HG03066 (cell line): ENCODE measurements at regions not wholly inside any gene's neighbourhood (a gene's known extent, or its start where the extent isn't known, plus 50 kb on each side); places are given as distances from the start of the nearest gene placed in this dataset.

Source experiments
- ATAC-seq: cut with Tn5 transposase; IDR thresholded peaks from one replicate; pipeline ENCODE4 v1.9.1; 2021; ENCODE audit warnings: low read depth; ENCODE audit not compliant: unreplicated experiment

DNA sequence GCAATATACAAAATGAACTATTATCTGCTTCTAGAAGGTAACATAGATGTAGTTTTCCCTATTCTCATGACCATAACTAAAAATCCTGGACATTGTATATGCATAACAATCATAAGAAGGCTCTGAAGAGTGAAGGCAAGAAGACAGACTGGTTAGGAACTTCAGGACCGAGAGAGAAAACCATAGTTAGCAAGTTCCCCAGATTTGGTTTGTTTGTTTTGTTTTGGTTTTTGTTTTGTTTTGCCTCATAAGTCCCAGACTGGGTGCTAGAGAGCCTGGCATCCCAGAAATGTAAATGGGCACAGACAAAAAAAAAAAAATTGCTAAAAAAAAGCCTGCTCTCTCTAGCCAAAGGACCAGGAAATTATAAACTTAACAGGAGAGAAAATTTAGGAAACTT, 192.2 kb upstream of the FBXO11 start:
- ATAC-seq: no peak

DNA sequence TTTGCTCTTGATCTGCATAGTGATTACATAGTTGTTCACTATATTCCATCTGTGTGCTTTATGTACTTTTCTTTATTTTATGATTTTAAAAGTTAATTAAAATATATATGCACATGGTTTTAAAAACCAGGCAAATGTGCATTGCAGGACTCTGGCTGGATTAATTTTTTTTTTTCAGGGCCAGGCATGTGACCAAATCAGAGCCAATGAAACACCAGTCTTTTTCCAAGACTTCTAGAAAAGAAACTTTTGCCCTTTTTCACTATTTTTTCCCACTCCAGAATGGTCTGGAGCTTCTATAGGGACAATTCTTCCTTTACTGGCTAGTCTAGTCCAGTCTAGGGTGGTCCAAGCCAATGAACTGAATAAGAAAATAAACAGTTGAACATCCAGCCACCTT, 198.1 kb upstream of the FBXO11 start:
- ATAC-seq: no peak

DNA sequence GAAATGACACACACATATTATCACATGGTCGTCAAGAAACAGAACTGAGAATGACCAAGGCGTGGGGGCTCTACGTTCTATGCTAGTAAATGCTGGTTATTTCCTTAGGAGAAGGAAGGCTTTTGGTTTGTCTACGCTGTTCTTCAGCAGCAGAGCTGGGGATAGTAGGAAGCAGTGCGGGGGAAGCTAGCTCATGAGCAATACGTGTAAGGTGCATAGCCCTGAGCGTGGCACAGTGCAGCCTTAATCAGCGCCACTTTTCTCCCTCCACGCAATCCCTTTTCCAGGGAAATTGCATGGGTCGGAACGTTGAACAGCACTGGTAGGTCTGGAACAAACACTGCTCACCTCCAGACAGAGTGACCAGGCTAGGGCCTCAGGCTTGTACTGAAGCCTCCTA, 199.6 kb upstream of the FBXO11 start:
- no peak for ATAC-seq

DNA sequence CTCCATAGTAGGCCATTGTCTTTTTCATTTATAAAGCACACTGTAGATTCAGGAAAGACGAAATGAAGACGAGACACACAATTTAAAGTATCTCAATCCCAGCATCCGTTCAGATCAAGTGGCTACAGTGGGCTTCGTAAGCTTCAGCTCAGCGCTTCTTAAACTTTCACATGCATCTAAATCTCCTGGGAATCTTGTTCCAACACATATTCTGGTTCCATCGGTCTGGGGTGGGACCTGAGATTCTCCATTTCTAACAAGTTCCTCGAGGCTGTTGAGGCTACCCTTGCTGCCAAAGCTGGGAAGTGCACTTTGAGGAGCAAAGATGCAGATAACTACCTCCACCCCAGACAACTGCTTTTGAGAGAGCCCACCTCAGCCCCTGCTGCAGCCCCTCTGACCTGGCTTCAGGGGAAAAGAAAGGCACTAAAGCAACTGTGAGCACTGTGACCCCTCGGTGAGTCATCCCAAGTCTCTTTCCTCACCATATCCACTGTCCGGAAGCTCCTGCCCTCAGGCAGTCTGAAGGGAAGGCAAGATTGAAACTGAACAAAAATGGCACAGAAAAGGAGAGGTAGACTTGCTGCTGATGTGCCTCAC, 201.1 kb upstream of the FBXO11 start:
- ATAC-seq: no peak

DNA sequence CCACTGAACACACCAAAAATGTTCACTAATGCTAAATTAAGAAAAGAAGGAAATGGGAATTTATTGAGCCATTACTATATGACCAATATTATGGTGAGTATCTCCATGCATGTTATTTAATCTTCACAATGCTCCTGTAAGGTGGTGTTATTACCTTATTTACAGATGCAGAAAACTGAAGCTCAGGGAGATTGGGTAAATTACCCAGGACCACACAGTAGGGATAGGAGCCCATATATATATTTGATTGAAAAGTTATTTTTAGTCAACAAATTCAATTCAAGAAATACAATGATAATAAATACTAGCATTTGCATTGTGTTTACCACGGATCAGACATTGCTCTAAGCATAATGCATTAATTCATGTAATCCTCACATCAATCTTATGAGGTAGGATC, 202.2 kb upstream of the FBXO11 start:
- ATAC-seq: no peak

DNA sequence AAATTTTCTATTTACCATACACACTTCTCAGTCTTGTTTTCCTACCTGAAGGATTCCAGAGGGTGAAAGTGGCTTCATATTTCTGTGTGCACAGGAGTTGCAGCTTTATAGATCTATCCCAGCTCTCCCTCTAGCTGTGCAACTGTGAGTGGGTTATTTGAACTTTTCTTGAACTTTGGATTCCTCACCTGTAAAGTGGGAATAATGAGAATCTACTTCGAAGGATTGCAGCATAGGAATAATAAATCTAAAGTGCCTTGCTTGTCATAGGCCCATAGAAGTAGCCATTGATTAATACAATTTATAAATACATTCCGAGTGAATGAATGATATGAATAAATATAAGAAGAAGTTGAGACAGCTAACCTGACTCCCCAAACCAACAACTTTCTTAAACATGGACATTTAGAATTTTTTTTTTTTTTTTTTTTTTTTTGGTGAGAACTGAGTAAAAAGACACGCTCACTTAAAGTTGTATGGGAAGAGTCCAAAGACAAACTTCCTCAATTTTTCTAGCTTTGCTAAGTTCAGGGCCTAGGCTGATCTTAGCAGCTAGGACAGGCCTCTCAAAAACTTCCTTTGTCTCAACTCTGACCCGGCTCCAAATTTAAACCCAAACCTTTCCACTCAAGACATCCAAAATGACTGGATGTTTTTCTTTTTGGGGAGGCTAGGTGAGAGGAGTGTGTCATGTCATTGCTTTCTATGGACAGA, 203.3 kb upstream of the FBXO11 start:
- ATAC-seq: no peak

DNA sequence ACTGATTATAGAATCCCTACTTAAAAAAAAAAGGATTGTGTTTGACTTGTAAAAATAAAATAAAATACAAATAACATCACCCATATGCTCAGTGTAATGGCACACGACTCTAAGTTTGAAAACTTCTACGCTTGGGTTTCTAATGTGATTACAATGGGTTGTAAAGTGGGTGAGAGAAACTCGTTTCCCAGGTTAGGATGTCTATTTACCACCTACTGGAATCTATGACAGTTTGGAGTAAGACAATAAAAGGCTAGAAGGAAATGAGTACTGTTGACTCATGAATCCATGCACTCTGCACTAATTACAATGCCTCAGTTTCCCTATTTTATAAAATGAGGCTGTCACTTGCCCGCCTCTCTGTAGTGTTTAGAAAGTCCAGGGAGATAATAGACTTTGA, 204.0 kb upstream of the FOXN2 start:
- no peak for ATAC-seq

DNA sequence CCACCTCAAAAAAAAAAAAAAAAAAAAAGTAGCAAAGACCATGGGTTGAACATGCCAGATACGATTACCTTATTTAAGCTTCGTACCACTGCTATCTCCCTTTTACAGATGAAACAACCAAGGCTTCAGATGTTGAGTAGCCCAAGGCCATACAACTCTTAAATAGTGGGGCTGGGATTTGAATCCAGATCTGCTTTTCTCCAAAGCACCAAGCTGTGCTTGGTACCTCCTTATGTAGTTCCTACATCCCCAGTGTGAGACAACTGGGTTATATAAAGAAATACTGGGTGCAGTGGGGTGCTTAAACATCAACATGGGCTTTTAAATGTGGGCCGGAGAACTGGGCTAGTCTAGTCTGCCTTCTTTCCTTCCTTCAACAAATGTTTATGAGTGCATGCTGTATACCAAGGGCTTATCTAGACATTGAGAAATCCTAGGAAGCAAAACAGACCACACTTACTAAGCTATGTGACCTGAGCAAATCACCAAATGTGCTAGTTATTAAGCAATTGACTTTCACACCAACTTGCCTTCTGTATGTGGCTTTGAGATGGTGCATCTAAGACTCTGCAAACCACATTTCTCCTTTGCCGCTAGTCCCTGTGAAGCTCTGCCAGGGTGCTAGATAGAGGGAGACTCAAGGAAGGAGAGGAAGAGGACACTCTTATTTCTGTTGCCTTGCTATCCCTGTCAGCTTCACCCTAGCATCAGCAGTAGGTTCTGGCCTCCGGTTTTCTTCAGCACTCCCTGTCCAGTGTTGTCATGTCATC, 201.4 kb upstream of the FOXN2 start:
- no peak for ATAC-seq

DNA sequence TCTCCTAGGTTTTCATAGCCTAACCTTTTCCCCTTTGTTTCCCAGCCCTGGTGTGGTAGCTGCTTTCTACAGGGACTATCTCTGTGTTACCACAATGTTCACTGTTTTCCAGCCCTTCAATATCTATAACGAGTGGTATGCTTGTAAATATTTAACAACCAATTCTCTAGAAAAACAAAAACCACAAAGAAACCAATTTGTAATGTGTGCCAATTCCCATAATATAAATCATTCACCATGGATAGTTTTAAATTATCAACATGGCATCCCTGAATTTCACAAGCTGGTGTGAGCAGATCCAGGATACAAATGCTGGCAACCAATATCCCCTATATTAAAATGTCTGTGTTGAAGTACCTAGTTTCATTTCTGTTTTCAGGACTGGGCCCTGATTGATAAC, 200.7 kb upstream of the FOXN2 start:
- ATAC-seq: no peak

DNA sequence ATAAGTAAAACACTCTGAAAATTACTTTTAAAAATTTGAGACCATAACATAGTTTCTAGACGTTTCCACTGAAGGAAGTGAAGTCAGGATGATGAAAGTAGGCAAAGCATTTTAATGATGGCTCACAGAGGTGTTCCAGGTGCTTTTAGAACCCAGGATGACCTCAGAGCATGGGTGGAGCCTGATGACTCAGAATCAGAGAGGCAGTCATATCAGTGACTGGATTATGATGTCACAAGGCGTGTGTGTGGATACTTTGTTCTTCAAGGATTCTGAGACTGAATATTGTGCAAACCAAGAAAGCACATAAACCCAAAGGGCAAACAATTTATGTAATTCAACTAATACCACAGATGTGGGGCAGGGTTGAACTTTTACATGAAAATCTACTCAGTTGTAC, 200.2 kb upstream of the FOXN2 start:
- no peak for ATAC-seq

DNA sequence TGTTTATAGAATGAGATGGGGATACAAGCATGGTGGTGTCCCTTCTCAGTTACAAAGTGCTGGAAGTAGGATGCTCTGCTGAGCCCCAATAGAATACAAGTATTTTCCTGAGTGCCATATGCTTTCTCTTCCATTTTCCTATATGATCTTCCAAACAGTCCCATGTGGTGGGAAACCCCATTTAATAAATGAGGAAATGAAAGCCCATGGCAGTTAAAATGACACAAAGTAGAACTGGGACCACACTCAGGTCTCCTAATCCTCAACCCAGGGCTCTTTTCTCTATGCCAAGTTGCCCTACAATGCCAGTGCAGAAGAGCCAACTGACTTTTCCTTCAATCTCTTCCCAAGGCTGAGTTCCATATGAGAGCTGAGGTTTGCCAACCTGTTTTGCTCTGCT, 198.0 kb upstream of the FOXN2 start:
- ATAC-seq: no peak

DNA sequence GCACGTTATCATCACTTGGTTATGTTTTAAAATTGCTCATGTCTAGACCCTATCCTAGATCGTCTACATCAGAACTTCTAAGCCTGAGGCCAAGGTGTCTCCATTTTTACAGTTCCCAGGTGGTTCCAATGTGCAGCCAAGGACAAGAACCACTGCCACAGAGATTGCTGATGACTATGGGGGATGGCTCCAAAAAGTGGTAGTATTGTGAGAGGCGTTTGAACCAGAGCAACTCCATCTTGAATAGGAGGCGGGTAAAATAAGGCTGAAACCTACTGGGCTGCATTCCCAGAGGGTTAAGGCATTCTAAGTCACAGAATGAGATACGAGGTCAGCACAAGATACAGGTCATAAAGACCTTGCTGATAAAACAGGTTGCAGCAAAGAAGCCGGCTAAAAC, 195.6 kb upstream of the FOXN2 start:
- no peak for ATAC-seq

DNA sequence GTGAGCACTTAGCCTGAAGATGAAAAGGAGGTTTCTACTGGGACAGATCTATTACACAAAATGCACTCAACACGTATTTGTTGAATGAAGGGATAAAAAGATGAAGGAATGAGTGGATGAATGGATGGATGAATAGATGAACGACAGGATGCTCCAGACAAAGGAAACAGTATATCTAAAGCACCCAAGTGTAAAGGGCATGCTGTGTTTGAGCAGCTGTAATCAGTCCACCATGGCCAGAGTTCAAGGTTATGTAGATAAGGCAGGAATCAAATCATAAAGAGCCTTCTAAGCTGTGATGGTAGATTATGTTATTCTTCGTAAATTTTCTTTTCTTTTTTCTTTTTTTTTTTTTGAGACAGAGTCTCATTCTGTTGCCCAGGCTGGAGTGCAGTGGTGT, 194.4 kb upstream of the FOXN2 start:
- ATAC-seq: no peak

DNA sequence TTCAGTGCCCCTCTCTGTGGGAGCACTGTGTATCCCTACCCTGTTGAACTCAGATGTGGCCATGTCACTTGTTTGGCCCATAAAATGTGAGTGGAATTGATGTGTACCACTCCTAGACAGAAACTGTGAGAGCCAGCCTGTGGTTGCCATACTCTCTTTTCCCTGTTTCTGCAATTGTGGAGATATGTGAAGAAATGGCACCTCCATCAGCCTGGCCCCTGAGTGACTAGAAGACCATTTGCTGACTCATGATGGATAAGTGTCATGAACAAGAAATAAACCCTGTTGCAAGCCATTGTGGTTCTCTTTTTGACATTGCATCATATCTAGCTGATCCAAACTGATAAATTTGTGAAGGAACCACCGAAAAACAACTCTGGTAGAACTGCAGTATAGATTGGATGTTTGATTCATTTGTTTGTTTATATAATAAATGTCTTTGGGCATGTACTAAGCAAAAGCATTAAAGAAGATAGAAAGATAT, 193.7 kb upstream of the FOXN2 start:
- ATAC-seq: no peak

DNA sequence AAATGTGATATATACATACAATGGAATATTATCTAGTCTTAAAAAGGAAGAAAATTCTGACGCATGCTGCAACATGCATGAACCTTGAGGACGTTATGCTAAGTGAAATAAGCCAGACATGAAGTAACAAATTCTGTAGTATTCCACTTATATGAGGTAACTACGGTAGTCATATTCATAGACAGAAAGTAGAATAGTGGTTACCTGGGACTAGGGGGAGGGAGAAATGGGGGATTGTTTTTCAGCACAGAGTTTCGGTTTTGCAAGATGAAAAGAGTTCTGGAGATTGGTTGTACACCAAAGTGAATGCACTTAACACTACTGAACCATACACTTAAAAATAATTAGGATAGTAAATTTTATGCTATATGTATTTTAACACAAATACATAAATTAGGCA, 192.3 kb upstream of the FOXN2 start:
- ATAC-seq: no peak

DNA sequence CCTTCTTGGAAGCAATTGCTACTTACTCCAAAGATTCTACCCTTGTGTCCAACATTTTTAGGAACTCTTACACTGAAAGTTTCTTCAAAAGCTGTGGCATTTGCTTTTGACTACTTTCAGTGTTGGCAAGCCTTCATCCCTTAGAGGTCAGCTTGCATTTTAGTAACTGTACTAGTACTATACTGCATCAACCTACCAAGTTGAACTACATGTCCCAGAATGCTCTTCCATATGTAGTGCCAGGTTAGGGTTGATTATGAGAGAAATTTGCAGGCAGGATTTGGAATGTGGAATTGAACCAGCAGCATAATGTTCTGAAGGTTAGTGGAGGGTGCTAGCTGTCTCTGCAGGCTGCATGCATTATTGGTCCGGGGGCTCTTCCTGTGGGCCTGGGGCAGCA, 189.9 kb upstream of the FOXN2 start:
- ATAC-seq: no peak

DNA sequence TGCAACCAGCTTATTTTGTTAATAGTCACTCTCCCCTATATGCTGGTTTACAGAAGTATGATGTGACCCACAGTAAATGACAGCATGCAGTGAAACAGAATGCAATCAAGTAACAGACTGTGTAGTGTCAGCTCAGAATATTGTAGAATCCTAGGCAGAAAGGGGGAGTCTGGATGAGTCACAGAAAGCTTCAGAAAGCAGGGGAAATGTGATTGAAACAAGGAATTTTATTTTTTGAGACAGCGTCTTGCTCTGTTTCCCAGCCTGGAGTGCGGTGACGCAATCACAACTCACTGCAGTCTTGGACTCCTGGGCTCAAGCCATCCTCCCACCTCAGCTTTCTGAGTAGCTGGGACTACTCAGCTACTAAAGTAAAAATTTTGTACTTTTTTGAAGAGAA, 188.3 kb upstream of the FOXN2 start:
- ATAC-seq: no peak

DNA sequence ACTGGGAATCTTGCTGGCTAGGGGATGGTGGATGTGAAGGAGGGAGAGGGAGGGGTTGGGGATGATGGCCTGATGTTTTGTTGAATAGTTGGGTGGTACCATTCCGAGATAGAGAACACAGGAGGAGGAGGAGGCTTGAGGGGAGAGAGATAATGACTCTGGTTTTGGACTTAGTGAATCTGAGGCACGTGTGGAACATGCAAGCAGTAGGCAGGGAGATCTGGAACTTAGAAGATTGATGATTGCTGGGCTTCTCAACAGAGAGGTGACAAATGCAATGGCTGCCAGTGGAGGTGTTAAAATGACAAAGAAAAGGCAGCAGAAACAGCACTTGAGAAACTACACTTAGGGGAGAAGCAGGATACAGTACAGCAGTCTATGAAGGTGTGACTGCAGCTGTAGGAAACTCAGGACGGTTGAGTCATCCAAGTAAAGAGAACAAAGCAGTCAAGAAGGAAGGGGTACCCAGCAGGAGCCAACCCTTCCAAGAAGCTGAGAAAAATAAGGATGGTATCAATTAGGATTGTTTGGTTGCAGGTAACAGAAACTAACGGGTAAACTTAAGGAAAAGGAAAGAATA, 186.8 kb upstream of the FOXN2 start:
- ATAC-seq: no peak

DNA sequence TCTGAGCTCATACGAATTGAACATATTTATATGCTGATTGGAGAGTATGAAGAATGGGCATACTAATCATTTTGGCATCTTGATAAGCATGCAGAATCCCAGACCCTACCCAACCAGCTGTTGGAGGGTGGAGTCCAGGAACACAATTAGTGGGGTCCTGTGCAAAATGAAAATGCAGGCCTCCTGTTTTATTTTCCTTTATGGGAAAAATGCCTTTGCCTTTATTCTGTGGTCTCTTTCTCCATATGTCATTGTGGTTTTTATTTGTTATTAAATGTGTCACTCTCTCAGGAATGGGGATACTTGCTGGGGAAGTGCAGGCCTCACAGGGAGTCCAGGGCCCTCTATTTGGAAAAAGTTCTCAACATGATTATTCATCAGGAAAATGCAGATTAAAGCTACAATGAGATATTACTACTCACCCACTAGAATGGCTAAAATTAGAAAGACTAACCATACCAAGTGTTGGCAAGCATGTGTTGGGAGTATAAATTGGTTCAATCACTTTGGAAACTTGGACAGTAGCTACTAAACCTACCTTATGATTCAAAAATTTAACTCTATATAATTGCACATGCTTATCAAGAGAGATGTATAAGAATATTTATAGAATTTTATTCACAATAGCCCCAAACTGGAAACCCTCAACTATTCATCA, 185.1 kb upstream of the FOXN2 start:
- no peak for ATAC-seq

DNA sequence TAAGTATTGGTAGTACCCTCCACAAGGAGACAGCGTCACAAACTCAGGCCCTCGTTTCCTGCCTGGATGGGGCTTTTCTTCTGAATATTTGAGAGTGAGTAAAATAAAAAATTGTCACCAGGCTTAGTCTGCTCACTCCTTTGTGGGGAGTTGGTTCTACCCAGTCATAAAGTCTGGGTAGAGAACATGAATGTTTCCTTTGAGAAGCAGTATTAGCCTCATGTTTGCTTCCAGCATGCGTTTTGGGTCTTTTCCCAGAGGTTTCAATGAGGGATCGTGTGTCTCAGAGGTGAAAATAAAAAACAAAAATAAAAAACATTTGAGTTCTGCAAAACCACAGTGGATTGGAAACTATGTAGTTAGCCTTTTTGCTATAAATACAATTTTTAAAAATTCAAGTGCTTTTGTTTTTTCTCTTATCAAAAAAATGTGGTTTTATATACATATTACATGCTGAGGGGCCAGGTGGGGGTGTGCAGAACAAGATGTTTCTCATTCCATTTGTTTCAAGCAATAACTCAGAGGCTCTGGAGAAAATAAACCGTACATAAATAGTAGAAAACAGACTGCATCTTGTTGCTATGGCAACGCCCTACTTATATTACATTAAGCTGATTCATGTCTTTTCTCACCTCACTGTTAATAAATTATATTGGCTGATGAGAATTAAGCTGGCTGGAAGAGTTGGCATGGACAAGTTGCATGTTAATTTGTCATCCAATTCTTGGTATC, 182.8 kb upstream of the FOXN2 start:
- no peak for ATAC-seq
